CD14-positive monocyte (primary cell): ENCODE measurements at regions not wholly inside any gene's neighbourhood (a gene's known extent, or its start where the extent isn't known, plus 50 kb on each side); places are given as distances from the start of the nearest gene placed in this dataset.
A peak's percentile ranks its signal among the peaks of the same experiment; 100 is the strongest.

ENCODE experiments used
- DNase-seq, 3 donors: peaks; one replicate each; pipeline ENCODE4 v3.0.0-alpha.2; 2011 to 2022
- H2AFZ ChIP-seq: 2 replicates; pipeline ENCODE4 v1.6.0; 2012; ENCODE audit warnings: mild to moderate bottlenecking, low read depth, low read length, inconsistent platforms; ENCODE audit not compliant: insufficient read depth, poor library complexity, severe bottlenecking
- H3K27ac ChIP-seq, 2 donors: 1 replicate in 1 of 2; 2 replicates in 1 of 2; pipeline ENCODE4 v1.5.1; 2012 to 2013; ENCODE audit warnings: low read length in 2 of 2, control low read depth in 1 of 2, inconsistent platforms in 1 of 2, low read depth in 1 of 2, mild to moderate bottlenecking in 1 of 2
- H3K27me3 ChIP-seq, 2 donors: one replicate each; pipeline versions ENCODE4 v1.6.0 to v1.6.1; 2011 to 2013; ENCODE audit warnings: low read length in 2 of 2; ENCODE audit not compliant: control insufficient read depth in 2 of 2, insufficient read depth in 2 of 2
- H3K36me3 ChIP-seq, 2 donors: replicated peaks in 1 of 2; 1 replicate in 1 of 2; 2 replicates in 1 of 2; pipeline versions ENCODE4 v1.5.1 to v1.6.1; 2012 to 2013; ENCODE audit warnings: low read length in 2 of 2, control low read depth in 1 of 2, inconsistent platforms in 1 of 2, mild to moderate bottlenecking in 1 of 2; ENCODE audit not compliant: insufficient read depth in 2 of 2, control insufficient read depth in 1 of 2
- H3K4me1 ChIP-seq, 2 donors: 1 replicate in 1 of 2; 2 replicates in 1 of 2; pipeline versions ENCODE4 v1.5.1 to v1.6.1; 2012 to 2013; ENCODE audit warnings: low read length in 2 of 2, control low read depth in 1 of 2, inconsistent platforms in 1 of 2, mild to moderate bottlenecking in 1 of 2, moderate library complexity in 1 of 2; ENCODE audit not compliant: insufficient read depth in 2 of 2, control insufficient read depth in 1 of 2
- H3K4me2 ChIP-seq: replicated peaks from 2 replicates; pipeline ENCODE3; 2012; ENCODE audit warnings: low read length, moderate library complexity, mild to moderate bottlenecking; ENCODE audit not compliant: poor library complexity, severe bottlenecking; ENCODE audit errors: extremely low read depth
- H3K4me3 ChIP-seq, 3 experiments: fragments of 200-600 bp in 1 of 3; sonication (generic) in 1 of 3; replicated peaks in 1 of 3; 1 replicate in 2 of 3; 2 replicates in 1 of 3; pipeline ENCODE4 v1.5.1; 2011 to 2013; ENCODE audit warnings: low read length in 3 of 3, mild to moderate bottlenecking in 3 of 3, control low read depth in 2 of 3, low read depth in 2 of 3, inconsistent platforms in 1 of 3, moderate library complexity in 1 of 3
- H3K79me2 ChIP-seq: 2 replicates; pipeline ENCODE4 v1.6.0; 2012; ENCODE audit warnings: mild to moderate bottlenecking, control low read depth, inconsistent platforms, low read length, moderate library complexity; ENCODE audit not compliant: insufficient read depth
- H3K9ac ChIP-seq: 2 replicates; pipeline ENCODE4 v1.6.0; 2017; ENCODE audit warnings: low read length, mild to moderate bottlenecking; ENCODE audit not compliant: insufficient read depth, poor library complexity, severe bottlenecking
- H3K9me3 ChIP-seq, 2 donors: replicated peaks in 1 of 2; 1 replicate in 1 of 2; 2 replicates in 1 of 2; pipeline versions ENCODE4 v1.5.1 to v1.6.1; 2012 to 2013; ENCODE audit warnings: low read length in 2 of 2, control low read depth in 1 of 2; ENCODE audit not compliant: control insufficient read depth in 1 of 2, insufficient read depth in 1 of 2
- H4K20me1 ChIP-seq: 2 replicates; pipeline ENCODE4 v1.6.0; 2012; ENCODE audit warnings: mild to moderate bottlenecking, low read length, control low read depth, moderate library complexity; ENCODE audit not compliant: insufficient read depth
- H3K27ac Mint-ChIP-seq, 7 donors: one replicate each; pipeline ENCODE4 v1.8.0; 2020; ENCODE audit warnings: mild to moderate bottlenecking in 7 of 7, mixed read lengths in 7 of 7, moderate library complexity in 6 of 7, inconsistent platforms in 2 of 7
- H3K27me3 Mint-ChIP-seq, 3 donors: one replicate each; pipeline ENCODE4 v1.8.0; 2021 to 2022; ENCODE audit warnings: low read depth in 3 of 3, mild to moderate bottlenecking in 3 of 3, mixed read lengths in 3 of 3, moderate library complexity in 3 of 3, inconsistent platforms in 1 of 3
- H3K36me3 Mint-ChIP-seq, 2 donors: one replicate each; pipeline ENCODE4 v1.8.0; 2020; ENCODE audit warnings: mixed read lengths in 2 of 2, inconsistent platforms in 1 of 2, mild to moderate bottlenecking in 1 of 2
- H3K4me1 Mint-ChIP-seq: one replicate; pipeline ENCODE4 v1.8.0; 2020; ENCODE audit warnings: mild to moderate bottlenecking, mixed read lengths
- H3K4me3 Mint-ChIP-seq, 2 donors: one replicate each; pipeline ENCODE4 v1.8.0; 2020; ENCODE audit warnings: mild to moderate bottlenecking in 2 of 2, mixed read lengths in 2 of 2, moderate library complexity in 1 of 2
- H3K9me3 Mint-ChIP-seq, 7 donors: one replicate each; pipeline ENCODE4 v1.8.0; 2020 to 2022; ENCODE audit warnings: mixed read lengths in 7 of 7, mild to moderate bottlenecking in 6 of 7, moderate library complexity in 6 of 7, inconsistent platforms in 2 of 7
- CTCF ChIP-seq: fragments of 200-600 bp; IDR thresholded peaks from one replicate; pipeline ENCODE4 v1.8.0; 2022; ENCODE audit warnings: antibody characterized with exemption, mild to moderate bottlenecking
- WGBS: methylation state at CpG from one replicate; pipeline ENCODE4 v1.1.5; 2013; ENCODE audit warnings: missing lambda C conversion rate; ENCODE audit not compliant: insufficient coverage; 5-methylcytosine and 5-hydroxymethylcytosine counted together
- intact Hi-C, 2 donors: fragments of 100-400 bp; cut with micrococcal nuclease; formaldehyde crosslinking; loops; one replicate each; pipeline versions ENCODE4 v1.15.0 to v1.15.1; 2023

DNA sequence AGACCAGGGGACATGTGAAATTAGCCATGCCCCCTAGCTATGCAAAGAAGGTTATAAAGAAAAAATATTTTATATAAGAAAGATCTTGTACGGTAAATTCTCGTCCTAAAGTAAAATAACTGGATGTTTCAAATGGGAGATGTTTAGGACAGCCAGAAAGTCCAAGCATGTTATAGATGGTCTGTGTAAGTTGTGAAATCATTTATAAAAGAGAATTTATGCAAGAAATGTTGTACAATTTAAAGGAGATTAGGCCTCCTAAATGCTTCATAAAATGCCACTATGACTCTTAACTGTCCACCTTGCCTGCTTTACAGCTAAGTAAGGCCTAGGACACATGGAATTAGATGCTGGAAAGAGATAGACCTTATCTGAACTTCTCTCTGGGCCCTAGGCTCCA is 118.1 kb upstream of the POGK start:
- no peak overlapping the region for H3K4me2 ChIP-seq
- H3K27ac ChIP-seq, result no peak overlapping the region
- H3K9me3 ChIP-seq, result peaks cover 5 to 39% of the 10 kb centered on the region in 2 donors
- no peak for TF ChIP-seq CTCF
- Mint-ChIP-seq H3K4me3 (no peak overlapping the region), H3K9me3 (peaks cover 2 to 28% (median 10%) of the 10 kb centered on the region in 7 donors), H3K27ac (no peak overlapping the region), H3K4me1 (no peaks in the 10 kb centered on the region), H3K27me3 (peaks cover 0 to 2% (median 0%) of the 10 kb centered on the region in 3 donors), H3K36me3 (no peaks in the 10 kb centered on the region)
- no peaks in the 10 kb centered on the region for H3K36me3 ChIP-seq
- H2AFZ ChIP-seq, result no peak overlapping the region
- WGBS, result no CpG with 5 or more reads among the region's 2 CpGs
- no peak overlapping the region for H3K9ac ChIP-seq
- H3K79me2 ChIP-seq, result no peaks in the 10 kb centered on the region
- no peaks in the 10 kb centered on the region for H4K20me1 ChIP-seq
- no peaks in the 10 kb centered on the region for H3K4me1 ChIP-seq
- no peak overlapping the region for H3K4me3 ChIP-seq
- intact Hi-C loops, result no loop called here
- DNase-seq, result no peak
- H3K27me3 ChIP-seq, result no peaks in the 10 kb centered on the region

- H3K9ac ChIP-seq, result no peak overlapping the region
- Mint-ChIP-seq H3K9me3 (peaks cover 6 to 33% (median 12%) of the 10 kb centered on the region in 7 donors), H3K27me3 (peaks cover 0 to 1% (median 1%) of the 10 kb centered on the region in 3 donors), H3K4me3 (no peak overlapping the region), H3K36me3 (no peaks in the 10 kb centered on the region), H3K27ac (peak overlapping the region in 1 of 7 donors; percentile 28), H3K4me1 (no peaks in the 10 kb centered on the region)
- no peak overlapping the region for H2AFZ ChIP-seq
- no peaks in the 10 kb centered on the region for H4K20me1 ChIP-seq
- 100% methylated on average over 1 of the region's 1 CpG for WGBS
- H3K27me3 ChIP-seq, result no peaks in the 10 kb centered on the region
- no peak for TF ChIP-seq CTCF
- no peak overlapping the region for H3K4me3 ChIP-seq
- DNase-seq, result no peak
- H3K4me1 ChIP-seq, result no peaks in the 10 kb centered on the region
- intact Hi-C loops, result no loop called here
- no peak overlapping the region for H3K4me2 ChIP-seq
- H3K36me3 ChIP-seq, result no peaks in the 10 kb centered on the region
- H3K9me3 ChIP-seq, result peaks cover 17 to 18% of the 10 kb centered on the region in 2 donors
- no peaks in the 10 kb centered on the region for H3K79me2 ChIP-seq
- no peak overlapping the region for H3K27ac ChIP-seq
Measured at GRCh38 chr1:166730299-166730888, 108.9 kb upstream of the POGK start.
